Parathyroid adenoma (tissue), 2 donors: ENCODE measurements at regions not wholly inside any gene's neighbourhood (a gene's known extent, or its start where the extent isn't known, plus 50 kb on each side); places are given as distances from the start of the nearest gene placed in this dataset.

ENCODE experiments used
- H2AFZ ChIP-seq: fragments of 300-600 bp; sonication (generic); one replicate; pipeline ENCODE4 v1.7.0; 2017; ENCODE audit warnings: antibody characterized with exemption, mild to moderate bottlenecking
- H3K27ac ChIP-seq: fragments of 300-600 bp; sonication (generic); one replicate; pipeline ENCODE4 v1.7.0; 2017
- H3K27me3 ChIP-seq: fragments of 300-600 bp; sonication (generic); one replicate; pipeline ENCODE4 v1.7.0; 2017; ENCODE audit warnings: low read length; ENCODE audit not compliant: control insufficient read depth, insufficient read depth
- H3K36me3 ChIP-seq: fragments of 300-600 bp; sonication (generic); one replicate; pipeline ENCODE4 v1.7.0; 2017; ENCODE audit warnings: low read length; ENCODE audit not compliant: control insufficient read depth, insufficient read depth
- H3K4me1 ChIP-seq: fragments of 300-600 bp; sonication (generic); one replicate; pipeline ENCODE4 v1.7.0; 2017; ENCODE audit warnings: control low read depth
- H3K4me2 ChIP-seq: fragments of 300-600 bp; sonication (generic); one replicate; pipeline ENCODE4 v1.7.0; 2017; ENCODE audit warnings: low read length
- H3K4me3 ChIP-seq: fragments of 300-600 bp; sonication (generic); one replicate; pipeline ENCODE4 v1.7.0; 2017; ENCODE audit warnings: low read depth, low read length
- H3K79me2 ChIP-seq: fragments of 300-600 bp; sonication (generic); one replicate; pipeline ENCODE4 v1.7.0; 2017; ENCODE audit warnings: control low read depth
- H3K9ac ChIP-seq: fragments of 300-600 bp; sonication (generic); one replicate; pipeline ENCODE4 v1.7.0; 2017; ENCODE audit warnings: mild to moderate bottlenecking
- H3K9me3 ChIP-seq: fragments of 300-600 bp; sonication (generic); one replicate; pipeline ENCODE4 v1.7.0; 2017; ENCODE audit warnings: low read length; ENCODE audit not compliant: control insufficient read depth
- CTCF ChIP-seq: fragments of 300-600 bp; sonication (generic); IDR thresholded peaks from one replicate; pipeline ENCODE4 v1.7.0; 2017; ENCODE audit warnings: antibody characterized with exemption, mild to moderate bottlenecking
- donor health status: primary hyperparathyroidism.

GRCh38 chr9:29701559-29701958 lies 2128.3 kb upstream of the C9orf72 start:
- Histone ChIP-seq H3K4me3 (no peak overlapping the region), H3K4me2 (no peak overlapping the region), H3K4me1 (no peaks in the 10 kb centered on the region), H3K9ac (no peak overlapping the region), H3K27me3 (no peaks in the 10 kb centered on the region), H3K9me3 (no peaks in the 10 kb centered on the region), H3K36me3 (no peaks in the 10 kb centered on the region), H3K27ac (no peak overlapping the region), H3K79me2 (no peaks in the 10 kb centered on the region), H2AFZ (no peak overlapping the region)
- no peak for TF ChIP-seq CTCF

GRCh38 chr9:29701971-29702370 lies 2128.7 kb upstream of the C9orf72 start:
- H3K4me1 ChIP-seq = no peaks in the 10 kb centered on the region
- H3K9ac ChIP-seq = no peak overlapping the region
- H3K9me3 ChIP-seq = no peaks in the 10 kb centered on the region
- no peak overlapping the region for H3K4me2 ChIP-seq
- no peaks in the 10 kb centered on the region for H3K27me3 ChIP-seq
- no peak overlapping the region for H3K27ac ChIP-seq
- no peak overlapping the region for H3K4me3 ChIP-seq
- no peaks in the 10 kb centered on the region for H3K36me3 ChIP-seq
- no peaks in the 10 kb centered on the region for H3K79me2 ChIP-seq
- no peak overlapping the region for H2AFZ ChIP-seq
- no peak for TF ChIP-seq CTCF

- Histone ChIP-seq H3K4me2 (no peak overlapping the region), H3K79me2 (no peaks in the 10 kb centered on the region), H3K4me3 (no peak overlapping the region), H3K4me1 (no peaks in the 10 kb centered on the region), H3K27ac (no peak overlapping the region), H3K36me3 (no peaks in the 10 kb centered on the region), H2AFZ (no peak overlapping the region), H3K27me3 (no peaks in the 10 kb centered on the region), H3K9me3 (no peaks in the 10 kb centered on the region), H3K9ac (no peak overlapping the region)
- no peak for TF ChIP-seq CTCF
Observed at GRCh38 chr9:29714860-29715259, 2141.6 kb upstream of the C9orf72 start.

GRCh38 chr9:29717631-29718030 lies 2144.3 kb upstream of the C9orf72 start:
- Histone ChIP-seq H2AFZ (no peak overlapping the region), H3K4me2 (no peak overlapping the region), H3K79me2 (no peaks in the 10 kb centered on the region), H3K4me1 (no peaks in the 10 kb centered on the region), H3K27me3 (no peaks in the 10 kb centered on the region), H3K4me3 (no peak overlapping the region), H3K9ac (no peak overlapping the region), H3K36me3 (no peaks in the 10 kb centered on the region), H3K27ac (no peak overlapping the region), H3K9me3 (no peaks in the 10 kb centered on the region)
- no peak for TF ChIP-seq CTCF

GRCh38 chr9:29730163-29730562 lies 2156.9 kb upstream of the C9orf72 start:
- no peaks in the 10 kb centered on the region for H3K4me1 ChIP-seq
- H3K27me3 ChIP-seq = no peaks in the 10 kb centered on the region
- no peak overlapping the region for H3K9ac ChIP-seq
- H3K4me2 ChIP-seq = no peak overlapping the region
- no peaks in the 10 kb centered on the region for H3K9me3 ChIP-seq
- no peak overlapping the region for H2AFZ ChIP-seq
- no peak overlapping the region for H3K27ac ChIP-seq
- H3K79me2 ChIP-seq = no peaks in the 10 kb centered on the region
- TF ChIP-seq CTCF = no peak
- H3K36me3 ChIP-seq = no peaks in the 10 kb centered on the region
- H3K4me3 ChIP-seq = no peak overlapping the region
